ENCODE measurements at regions not wholly inside any gene's neighbourhood (a gene's known extent, or its start where the extent isn't known, plus 50 kb on each side); places are given as distances from the start of the nearest gene placed in this dataset.

GRCh38 chr2:22800412-22800811 is 584.6 kb upstream of the KLHL29 start:
- ATAC-seq (no peak), DNase-seq (ENCODE audit: low spot score) (no peak)
- intact Hi-C loops (cut with DNase I): no loop called here

- intact Hi-C loops (cut with DNase I): no loop called here
Measured at GRCh38 chr2:22801071-22801470, 583.9 kb upstream of the KLHL29 start.

GRCh38 chr2:22801970-22802369 is 583.0 kb upstream of the KLHL29 start:
- DNase-seq (ENCODE audit: low spot score): no peak
- intact Hi-C loops (cut with DNase I): no loop called here
- no peak for ATAC-seq

More at GRCh38 chr2:22801071-22801470, 583.9 kb upstream of the KLHL29 start:
- DNase-seq (ENCODE audit: low spot score): no peak
- ATAC-seq: no peak

- intact Hi-C loops (cut with DNase I): no loop called here
- DNase-seq (ENCODE audit: low spot score): no peak
- no peak for ATAC-seq
Measured at GRCh38 chr2:22807872-22808271, 577.1 kb upstream of the KLHL29 start.

GRCh38 chr2:22810602-22811001 is 574.4 kb upstream of the KLHL29 start:
- DNase-seq (ENCODE audit: low spot score) (no peak), ATAC-seq (no peak)
- intact Hi-C loops (cut with DNase I): no loop called here

GRCh38 chr2:22812065-22812680 is 572.8 kb upstream of the KLHL29 start:
- DNase-seq (ENCODE audit: low spot score) (no peak), ATAC-seq (no peak)
- intact Hi-C loops (cut with DNase I): no loop called here

GRCh38 chr2:22817197-22817596 is 567.8 kb upstream of the KLHL29 start:
- intact Hi-C loops (cut with DNase I): no loop called here
- ATAC-seq (peak; percentile 85), DNase-seq (ENCODE audit: low spot score) (no peak)

GRCh38 chr2:22821458-22821857 is 563.5 kb upstream of the KLHL29 start:
- intact Hi-C loops (cut with DNase I): no loop called here
- ATAC-seq (no peak), DNase-seq (ENCODE audit: low spot score) (no peak)

- intact Hi-C loops (cut with DNase I): no loop called here
- ATAC-seq (no peak), DNase-seq (ENCODE audit: low spot score) (no peak)
Measured at GRCh38 chr2:22822835-22823234, 562.1 kb upstream of the KLHL29 start.

- no peak for DNase-seq (ENCODE audit: low spot score)
- ATAC-seq: no peak
- intact Hi-C loops (cut with DNase I): no loop called here
Measured at GRCh38 chr2:22824618-22825017, 560.4 kb upstream of the KLHL29 start.

GRCh38 chr2:22826703-22827102 is 558.3 kb upstream of the KLHL29 start:
- intact Hi-C loops (cut with DNase I): no loop called here
- DNase-seq (ENCODE audit: low spot score) (no peak), ATAC-seq (no peak)

GRCh38 chr2:22829791-22830190 is 555.2 kb upstream of the KLHL29 start:
- ATAC-seq (no peak), DNase-seq (ENCODE audit: low spot score) (no peak)
- intact Hi-C loops (cut with DNase I): no loop called here

- DNase-seq (ENCODE audit: low spot score): no peak
- intact Hi-C loops (cut with DNase I): no loop called here
- no peak for ATAC-seq
Measured at GRCh38 chr2:22832196-22832595, 552.8 kb upstream of the KLHL29 start.

- intact Hi-C loops (cut with DNase I): no loop called here
- ATAC-seq (no peak), DNase-seq (ENCODE audit: low spot score) (no peak)
Measured at GRCh38 chr2:22838461-22838860, 546.5 kb upstream of the KLHL29 start.

- ATAC-seq (no peak), DNase-seq (ENCODE audit: low spot score) (no peak)
- intact Hi-C loops (cut with DNase I): no loop called here
Measured at GRCh38 chr2:22842205-22842869, 542.6 kb upstream of the KLHL29 start.

- DNase-seq (ENCODE audit: low spot score) (no peak), ATAC-seq (peak; percentile 85)
- intact Hi-C loops (cut with DNase I): no loop called here
Measured at GRCh38 chr2:22843919-22844537, 541.0 kb upstream of the KLHL29 start.

GRCh38 chr2:22850310-22850709 is 534.7 kb upstream of the KLHL29 start:
- no peak for DNase-seq (ENCODE audit: low spot score)
- no peak for ATAC-seq
- intact Hi-C loops (cut with DNase I): no loop called here

GRCh38 chr2:22854588-22854987 is 530.4 kb upstream of the KLHL29 start:
- intact Hi-C loops (cut with DNase I): no loop called here
- DNase-seq (ENCODE audit: low spot score): no peak
- ATAC-seq: peak; percentile 48

GRCh38 chr2:22855081-22855480 is 529.9 kb upstream of the KLHL29 start:
- no peak for DNase-seq (ENCODE audit: low spot score)
- intact Hi-C loops (cut with DNase I): no loop called here
- ATAC-seq: peak; percentile 88

GRCh38 chr2:22855761-22856184 is 529.2 kb upstream of the KLHL29 start:
- ATAC-seq (peak; percentile 55), DNase-seq (ENCODE audit: low spot score) (no peak)
- intact Hi-C loops (cut with DNase I): no loop called here

GRCh38 chr2:22867973-22868372 is 517.0 kb upstream of the KLHL29 start:
- no peak for DNase-seq (ENCODE audit: low spot score)
- intact Hi-C loops (cut with DNase I): no loop called here
- ATAC-seq: no peak

Data from sciatic nerve (tissue), 2 donors.